K562 (cell line): ENCODE measurements at regions not wholly inside any gene's neighbourhood (a gene's known extent, or its start where the extent isn't known, plus 50 kb on each side); places are given as distances from the start of the nearest gene placed in this dataset.

Experiments used
- ATAC-seq: fragments of 200-7000 bp; cut with Tn5 transposase; 3 replicates; pipeline ENCODE4 v1.9.1; 2020; ENCODE audit warnings: moderate library complexity
- BruUV-seq: library from RNA; stranded (reverse); fragments of 400-500 nt; replicated peaks from 2 replicates; lab custom pipeline; 2021; lab: Mats Ljungman, UMichigan
- CTCF ChIA-PET: fragments of 300-600 bp; formaldehyde crosslinking; extraction: SDS; loops from one replicate; lab custom pipeline; 2021; ENCODE audit warnings: low intra/inter-chr PET ratio; lab: Yijun Ruan, JAX
- POLR2A ChIA-PET: fragments of 300-600, 350-650 bp; sonication (Branson Sonifier 250); formaldehyde crosslinking; extraction: SDS; loops from one replicate; lab custom pipeline; 2021; ENCODE audit warnings: antibody characterized with exemption, inconsistent platforms; lab: Yijun Ruan, JAX
- DNase-seq, 4 experiments: peaks; one replicate each; pipeline versions ENCODE4 v3.0.0 to v3.0.0-alpha.2; 2011 to 2018; ENCODE audit warnings: low spot score in 3 of 4, mixed read lengths in 3 of 4; ENCODE audit errors: extremely low read depth in 1 of 4
- FAIRE-seq: peaks from 2 replicates; lab custom pipeline; 2011; peaks lifted over from hg19 to GRCh38; lab: Jason Lieb, UNC
- H2AFZ ChIP-seq: 2 replicates; pipeline ENCODE4 v1.6.0; 2011; ENCODE audit warnings: low read depth, low read length, control low read depth, inconsistent platforms
- H3K27ac ChIP-seq: fragments of 200-600 bp; 3 replicates; pipeline ENCODE4 v1.8.0; 2011; ENCODE audit warnings: low read depth, mild to moderate bottlenecking, control low read depth, inconsistent platforms, low read length, moderate library complexity, mixed read lengths; ENCODE audit errors: extremely low read depth
- H3K27me3 ChIP-seq, 2 experiments: fragments of 300-600 bp in 1 of 2; 2 replicates in 1 of 2; 3 replicates in 1 of 2; pipeline versions ENCODE4 v1.6.0 to v1.8.0; 2011; ENCODE audit warnings: inconsistent platforms in 2 of 2, low read length in 2 of 2, mild to moderate bottlenecking in 1 of 2, mixed read lengths in 1 of 2, moderate library complexity in 1 of 2; ENCODE audit not compliant: control insufficient read depth in 2 of 2, insufficient read depth in 2 of 2
- H3K36me3 ChIP-seq: fragments of 300-600 bp; 3 replicates; pipeline ENCODE4 v1.8.0; 2011; ENCODE audit warnings: mild to moderate bottlenecking, low read length, inconsistent platforms; ENCODE audit not compliant: control insufficient read depth, insufficient read depth
- H3K4me1 ChIP-seq, 2 experiments: fragments of 200-600 bp in 1 of 2; replicated peaks in 1 of 2; 2 replicates in 1 of 2; 3 replicates in 1 of 2; pipeline versions ENCODE4 v1.5.1 to v1.8.0; 2011; ENCODE audit warnings: inconsistent platforms in 2 of 2, low read length in 2 of 2, mild to moderate bottlenecking in 1 of 2, mixed read lengths in 1 of 2, moderate library complexity in 1 of 2; ENCODE audit not compliant: control insufficient read depth in 2 of 2, insufficient read depth in 2 of 2
- H3K4me2 ChIP-seq: 2 replicates; pipeline ENCODE4 v1.6.1; 2011; ENCODE audit warnings: low read length, control low read depth, inconsistent platforms, mixed read lengths; ENCODE audit not compliant: insufficient read depth
- H3K4me3 ChIP-seq: fragments of 200-600 bp; sonication (generic), shearing (Covaris generic); 2 replicates; pipeline ENCODE4 v1.5.1; 2016; ENCODE audit warnings: control low read depth, inconsistent platforms
- H3K79me2 ChIP-seq: fragments of 200-600 bp; 3 replicates; pipeline ENCODE4 v1.8.0; 2011; ENCODE audit warnings: low read length, inconsistent platforms; ENCODE audit not compliant: control insufficient read depth, insufficient read depth
- H3K9ac ChIP-seq, 2 experiments: 2 replicates each; pipeline versions ENCODE4 v1.6.0 to v1.6.1; 2011; ENCODE audit warnings: low read depth in 2 of 2, low read length in 2 of 2, control low read depth in 1 of 2, inconsistent platforms in 1 of 2, mild to moderate bottlenecking in 1 of 2, mixed read lengths in 1 of 2; ENCODE audit not compliant: insufficient read depth in 1 of 2
- H3K9me1 ChIP-seq: one replicate; pipeline ENCODE4 v1.6.0; 2011; ENCODE audit warnings: inconsistent platforms, mild to moderate bottlenecking, low read length, moderate library complexity; ENCODE audit not compliant: control insufficient read depth, insufficient read depth
- H3K9me3 ChIP-seq: replicated peaks from 2 replicates; pipeline ENCODE4 v1.5.1; 2011; ENCODE audit warnings: low read depth, low read length, inconsistent platforms; ENCODE audit not compliant: control insufficient read depth, insufficient read depth
- H4K20me1 ChIP-seq: replicated peaks from 2 replicates; pipeline ENCODE4 v1.6.1; 2011; ENCODE audit warnings: low read length, inconsistent platforms, mixed read lengths; ENCODE audit not compliant: control insufficient read depth, insufficient read depth
- ASH1L ChIP-seq: fragments of 450-650 bp; IDR thresholded peaks from 2 replicates; pipeline ENCODE4 v1.6.1; 2018; ENCODE audit warnings: borderline replicate concordance, mild to moderate bottlenecking, low read depth; ENCODE audit not compliant: partially characterized antibody
- BMI1 ChIP-seq: fragments of 150-350 bp; IDR thresholded peaks from 2 replicates; pipeline ENCODE4 v1.6.1; 2014; ENCODE audit warnings: low read length
- DLX4 ChIP-seq: fragments of 250-450 bp; sonication (Bioruptor Pico); IDR thresholded peaks from 2 replicates; pipeline ENCODE4 v1.6.1; 2021; ENCODE audit warnings: mild to moderate bottlenecking
- THRB ChIP-seq: fragments of 450-650 bp; formaldehyde crosslinking; conservative IDR thresholded peaks from 2 replicates; pipeline ENCODE4 v1.4.0; 2022; ENCODE audit warnings: mild to moderate bottlenecking, missing genetic modification characterization
- WGBS: fragments of 100-300 bp; shearing (Covaris generic); methylation state at CpG from one replicate; pipeline ENCODE4 v1.1.6; 2016; ENCODE audit warnings: low coverage, mixed read lengths; ENCODE audit not compliant: insufficient coverage; ENCODE audit errors: missing lambda C conversion rate; 5-methylcytosine and 5-hydroxymethylcytosine counted together
- in situ Hi-C: fragments of 300-500 bp; cut with MboI; formaldehyde crosslinking; loops from 4 replicates; pipeline ENCODE4 v1.15.0; 2018; ENCODE audit warnings: inconsistent platforms, mixed read lengths
- intact Hi-C: fragments of 100-400 bp; cut with micrococcal nuclease; formaldehyde crosslinking; loops from 2 replicates; pipeline ENCODE4 v1.14.2; 2022

- FAIRE-seq, result no peak
- WGBS, result 8% methylated on average over 3 of the region's 3 CpGs
- BruUV-seq, result no TSS peak
Observed at GRCh38 chr5:167594750-167595149, 696.7 kb upstream of the WWC1 start.

More at GRCh38 chr5:167594750-167595149, 696.7 kb upstream of the WWC1 start:
- no peaks in the 10 kb centered on the region for H3K9me1 ChIP-seq
- POLR2A ChIA-PET, result no interaction called here
- CTCF ChIA-PET, result no interaction called here
- TF ChIP-seq BMI1 (no peak), THRB (CRISPR knock-in tag) (no peak), ASH1L (no peak), DLX4 (CRISPR knock-in tag) (no peak)
- no peaks in the 10 kb centered on the region for H3K27me3 ChIP-seq
- in situ Hi-C loops (no loop called here), intact Hi-C loops (no loop called here)
- H3K4me1 ChIP-seq, result no peaks in the 10 kb centered on the region
- no peak overlapping the region for H2AFZ ChIP-seq
- DNase-seq (no peak), ATAC-seq (no peak)
- H3K27ac ChIP-seq, result no peak overlapping the region
- no peaks in the 10 kb centered on the region for H3K9me3 ChIP-seq
- H3K4me2 ChIP-seq, result no peak overlapping the region
- no peaks in the 10 kb centered on the region for H3K79me2 ChIP-seq
- H3K9ac ChIP-seq, result no peak overlapping the region
- H3K36me3 ChIP-seq, result no peaks in the 10 kb centered on the region
- H4K20me1 ChIP-seq, result no peaks in the 10 kb centered on the region
- no peak overlapping the region for H3K4me3 ChIP-seq
